Glutamatergic neuron (in vitro differentiated cells): ENCODE measurements at regions not wholly inside any gene's neighbourhood (a gene's known extent, or its start where the extent isn't known, plus 50 kb on each side); places are given as distances from the start of the nearest gene placed in this dataset.

ENCODE experiments used
- DNase-seq: peaks from one replicate; pipeline ENCODE4 v3.0.0; 2022
- H3K27ac Mint-ChIP-seq: one replicate; pipeline ENCODE4 v1.8.0; 2020; ENCODE audit warnings: mild to moderate bottlenecking, mixed read lengths, inconsistent platforms; ENCODE audit not compliant: unreplicated experiment
- H3K27me3 Mint-ChIP-seq: one replicate; pipeline ENCODE4 v1.8.0; 2020; ENCODE audit warnings: mild to moderate bottlenecking, moderate library complexity, mixed read lengths, inconsistent platforms; ENCODE audit not compliant: unreplicated experiment
- H3K36me3 Mint-ChIP-seq: one replicate; pipeline ENCODE4 v1.8.0; 2020; ENCODE audit warnings: mild to moderate bottlenecking, mixed read lengths, inconsistent platforms; ENCODE audit not compliant: unreplicated experiment
- H3K4me1 Mint-ChIP-seq: one replicate; pipeline ENCODE4 v1.8.0; 2020; ENCODE audit warnings: mild to moderate bottlenecking, low read depth, mixed read lengths, inconsistent platforms; ENCODE audit not compliant: unreplicated experiment
- H3K4me3 Mint-ChIP-seq: one replicate; pipeline ENCODE4 v1.8.0; 2020; ENCODE audit warnings: mild to moderate bottlenecking, mixed read lengths, inconsistent platforms; ENCODE audit not compliant: unreplicated experiment
- H3K9me3 Mint-ChIP-seq: one replicate; pipeline ENCODE4 v1.8.0; 2020; ENCODE audit warnings: mild to moderate bottlenecking, moderate library complexity, mixed read lengths, inconsistent platforms; ENCODE audit not compliant: unreplicated experiment
- TF ChIP-seq, protein P1 (sequence below): fragments of 200-600 bp; sonication (generic); IDR thresholded peaks from one replicate; pipeline ENCODE4 v1.5.0; 2021; ENCODE audit not compliant: partially characterized antibody, unreplicated experiment

DNA sequence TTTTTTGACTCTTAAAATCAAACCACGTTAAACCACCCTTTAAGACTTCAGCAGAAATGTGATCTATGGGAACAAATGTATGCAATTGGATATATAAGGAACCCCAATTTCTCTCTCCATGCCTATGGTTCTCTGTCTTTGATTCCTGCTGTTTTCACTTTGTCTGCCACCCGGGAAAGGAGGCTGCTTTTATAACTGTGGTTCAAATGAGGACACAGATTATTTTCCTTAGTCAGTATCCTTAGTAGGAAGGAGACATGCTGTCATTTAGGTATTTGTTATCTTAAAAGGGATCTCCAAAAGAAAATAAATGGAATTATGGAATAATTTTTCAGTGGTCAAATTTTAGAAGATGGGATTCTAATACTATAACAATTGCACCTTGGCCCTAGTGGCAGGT lies 176.1 kb upstream of the NREP start:
- Mint-ChIP-seq H3K36me3 (no peaks in the 10 kb centered on the region), H3K4me3 (no peak overlapping the region), H3K27ac (no peak overlapping the region), H3K27me3 (no peaks in the 10 kb centered on the region), H3K9me3 (no peaks in the 10 kb centered on the region), H3K4me1 (no peaks in the 10 kb centered on the region)
- TF ChIP-seq, protein P1, sequence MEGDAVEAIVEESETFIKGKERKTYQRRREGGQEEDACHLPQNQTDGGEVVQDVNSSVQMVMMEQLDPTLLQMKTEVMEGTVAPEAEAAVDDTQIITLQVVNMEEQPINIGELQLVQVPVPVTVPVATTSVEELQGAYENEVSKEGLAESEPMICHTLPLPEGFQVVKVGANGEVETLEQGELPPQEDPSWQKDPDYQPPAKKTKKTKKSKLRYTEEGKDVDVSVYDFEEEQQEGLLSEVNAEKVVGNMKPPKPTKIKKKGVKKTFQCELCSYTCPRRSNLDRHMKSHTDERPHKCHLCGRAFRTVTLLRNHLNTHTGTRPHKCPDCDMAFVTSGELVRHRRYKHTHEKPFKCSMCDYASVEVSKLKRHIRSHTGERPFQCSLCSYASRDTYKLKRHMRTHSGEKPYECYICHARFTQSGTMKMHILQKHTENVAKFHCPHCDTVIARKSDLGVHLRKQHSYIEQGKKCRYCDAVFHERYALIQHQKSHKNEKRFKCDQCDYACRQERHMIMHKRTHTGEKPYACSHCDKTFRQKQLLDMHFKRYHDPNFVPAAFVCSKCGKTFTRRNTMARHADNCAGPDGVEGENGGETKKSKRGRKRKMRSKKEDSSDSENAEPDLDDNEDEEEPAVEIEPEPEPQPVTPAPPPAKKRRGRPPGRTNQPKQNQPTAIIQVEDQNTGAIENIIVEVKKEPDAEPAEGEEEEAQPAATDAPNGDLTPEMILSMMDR = no peak
- no peak for DNase-seq

DNA sequence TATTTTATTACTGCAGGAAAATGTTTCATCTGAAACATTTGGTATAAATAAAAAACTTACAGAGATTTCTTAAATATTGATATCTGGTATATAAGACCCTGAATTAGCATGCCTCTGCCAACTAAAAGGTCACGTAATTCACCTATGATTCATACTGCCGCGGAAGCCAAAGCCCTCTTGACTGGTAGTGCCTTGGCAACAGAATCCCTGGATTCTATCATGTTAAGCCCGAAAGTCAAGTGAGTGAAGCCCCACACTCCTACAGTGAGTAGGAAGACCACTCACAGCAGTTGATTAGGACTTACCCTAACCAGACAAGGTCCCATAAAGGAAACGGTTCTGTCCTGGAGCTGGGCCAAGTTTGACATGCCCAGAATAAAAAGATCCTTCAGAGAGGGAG lies 175.6 kb upstream of the NREP start:
- Mint-ChIP-seq H3K27me3 (no peaks in the 10 kb centered on the region), H3K4me3 (no peak overlapping the region), H3K4me1 (no peaks in the 10 kb centered on the region), H3K27ac (no peak overlapping the region), H3K9me3 (no peaks in the 10 kb centered on the region), H3K36me3 (no peaks in the 10 kb centered on the region)
- TF ChIP-seq, protein P1 = no peak
- DNase-seq = no peak

DNA sequence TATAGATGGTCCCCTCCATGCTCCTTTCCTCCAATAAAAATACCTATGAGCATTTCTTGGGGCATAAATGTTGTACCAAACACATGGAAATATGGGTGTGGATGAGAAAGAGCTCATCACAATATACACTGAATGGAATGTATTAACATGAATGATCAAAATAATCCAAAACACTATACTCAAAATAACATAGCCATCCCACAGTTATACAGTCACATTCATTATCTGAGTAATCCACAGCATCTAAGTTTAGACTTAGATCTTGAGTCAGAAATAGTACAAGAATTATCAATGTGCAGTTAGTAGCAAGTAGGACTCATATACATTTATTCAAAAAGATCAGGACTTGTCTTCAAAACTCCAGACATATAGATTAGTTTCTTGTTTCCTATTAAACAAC lies 175.2 kb upstream of the NREP start:
- H3K36me3 Mint-ChIP-seq = no peaks in the 10 kb centered on the region
- no peaks in the 10 kb centered on the region for H3K9me3 Mint-ChIP-seq
- H3K27me3 Mint-ChIP-seq = no peaks in the 10 kb centered on the region
- DNase-seq = no peak
- no peak overlapping the region for H3K4me3 Mint-ChIP-seq
- H3K27ac Mint-ChIP-seq = no peak overlapping the region
- TF ChIP-seq, protein P1 = no peak
- H3K4me1 Mint-ChIP-seq = no peaks in the 10 kb centered on the region

DNA sequence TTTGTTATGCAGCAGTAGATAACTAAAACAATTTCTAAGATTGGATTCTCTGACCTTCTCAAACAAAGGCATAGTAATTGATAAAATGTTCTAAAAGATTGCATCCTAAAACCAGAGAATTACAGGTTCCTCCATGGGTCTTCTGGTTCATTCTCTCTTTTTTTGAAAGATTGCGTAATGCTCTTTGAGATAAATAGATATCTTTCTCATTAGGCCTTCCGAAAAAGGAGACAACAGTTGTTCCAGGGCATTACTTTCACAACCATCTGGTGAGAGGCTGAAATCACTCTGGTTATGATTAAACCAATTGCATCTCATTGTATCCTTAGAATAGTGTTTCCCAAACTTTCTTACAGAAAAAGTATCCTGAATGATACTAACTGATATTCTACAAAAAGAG lies 174.7 kb upstream of the NREP start:
- Mint-ChIP-seq H3K27ac (no peak overlapping the region), H3K27me3 (no peaks in the 10 kb centered on the region), H3K9me3 (no peaks in the 10 kb centered on the region), H3K4me3 (no peak overlapping the region), H3K4me1 (no peaks in the 10 kb centered on the region), H3K36me3 (no peaks in the 10 kb centered on the region)
- no peak for DNase-seq
- TF ChIP-seq, protein P1 = no peak

DNA sequence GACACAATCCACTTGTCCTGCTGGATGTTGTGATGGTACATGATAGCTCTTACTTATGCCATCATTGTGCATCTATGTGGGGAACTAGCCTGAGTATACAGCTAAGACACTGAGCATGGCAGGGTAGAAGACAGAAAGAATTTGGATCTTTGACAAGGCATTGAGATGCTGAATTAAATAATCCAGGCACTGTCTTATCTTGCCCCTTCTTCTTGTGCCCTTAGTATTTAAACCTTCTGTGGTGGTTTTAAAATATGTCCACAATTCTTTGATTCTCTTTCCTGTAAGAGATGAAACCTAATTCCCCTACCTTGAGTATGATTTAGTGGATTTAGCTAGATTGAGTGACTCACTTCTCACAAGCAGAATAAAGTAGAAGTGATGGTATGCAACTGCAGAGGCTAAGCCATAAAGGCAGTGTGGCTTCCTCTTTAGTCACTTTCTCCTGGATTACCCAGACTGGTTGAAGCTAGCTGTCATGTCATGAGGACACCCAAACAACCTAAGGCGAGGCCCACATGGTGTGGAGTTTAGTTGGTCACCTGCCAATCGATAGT lies 174.0 kb upstream of the NREP start:
- TF ChIP-seq, protein P1 = no peak
- no peaks in the 10 kb centered on the region for H3K36me3 Mint-ChIP-seq
- H3K27ac Mint-ChIP-seq = no peak overlapping the region
- DNase-seq = no peak
- H3K4me1 Mint-ChIP-seq = no peaks in the 10 kb centered on the region
- H3K4me3 Mint-ChIP-seq = no peak overlapping the region
- no peaks in the 10 kb centered on the region for H3K9me3 Mint-ChIP-seq
- no peaks in the 10 kb centered on the region for H3K27me3 Mint-ChIP-seq
